Naive thymus-derived CD8-positive, alpha-beta T cell (primary cell): ENCODE measurements at regions not wholly inside any gene's neighbourhood (a gene's known extent, or its start where the extent isn't known, plus 50 kb on each side); places are given as distances from the start of the nearest gene placed in this dataset.

ENCODE experiments used
- ATAC-seq, 2 donors: fragments of 150-1000 bp; cut with Tn5 transposase in 1 of 2; sonication (Bioruptor Pico), chemical (Tn5 transposase) in 1 of 2; 1 replicate in 1 of 2; 2 replicates in 1 of 2; pipeline ENCODE4 v1.10.0; 2021; ENCODE audit warnings: mild to moderate bottlenecking in 2 of 2, moderate library complexity in 2 of 2
- POLR2A ChIA-PET: fragments of 350-600 bp; sonication (Branson Sonifier 250); formaldehyde crosslinking; loops from one replicate; lab custom pipeline; 2021; ENCODE audit warnings: antibody characterized with exemption; lab: Charles Lee
- DNase-seq, 10 donors: peaks; one replicate each; pipeline versions ENCODE4 v3.0.0 to v3.0.0-alpha.2; 2020 to 2022
- H3K27ac Mint-ChIP-seq, 10 donors: one replicate each; pipeline ENCODE4 v1.8.0; 2020 to 2022; ENCODE audit warnings: mild to moderate bottlenecking in 10 of 10, mixed read lengths in 10 of 10, moderate library complexity in 4 of 10, inconsistent platforms in 1 of 10
- H3K27me3 Mint-ChIP-seq, 5 donors: one replicate each; pipeline ENCODE4 v1.8.0; 2021 to 2022; ENCODE audit warnings: mixed read lengths in 5 of 5
- H3K36me3 Mint-ChIP-seq, 3 donors: one replicate each; pipeline ENCODE4 v1.8.0; 2020 to 2022; ENCODE audit warnings: mixed read lengths in 3 of 3, mild to moderate bottlenecking in 2 of 3, inconsistent platforms in 1 of 3
- H3K4me1 Mint-ChIP-seq, 4 donors: one replicate each; pipeline ENCODE4 v1.8.0; 2021 to 2022; ENCODE audit warnings: mixed read lengths in 4 of 4
- H3K4me3 Mint-ChIP-seq, 10 donors: one replicate each; pipeline ENCODE4 v1.8.0; 2020 to 2022; ENCODE audit warnings: mild to moderate bottlenecking in 10 of 10, mixed read lengths in 10 of 10, moderate library complexity in 6 of 10, inconsistent platforms in 1 of 10
- H3K9me3 Mint-ChIP-seq, 9 donors: one replicate each; pipeline ENCODE4 v1.8.0; 2020 to 2022; ENCODE audit warnings: mixed read lengths in 9 of 9, mild to moderate bottlenecking in 3 of 9, inconsistent platforms in 1 of 9, moderate library complexity in 1 of 9

DNA sequence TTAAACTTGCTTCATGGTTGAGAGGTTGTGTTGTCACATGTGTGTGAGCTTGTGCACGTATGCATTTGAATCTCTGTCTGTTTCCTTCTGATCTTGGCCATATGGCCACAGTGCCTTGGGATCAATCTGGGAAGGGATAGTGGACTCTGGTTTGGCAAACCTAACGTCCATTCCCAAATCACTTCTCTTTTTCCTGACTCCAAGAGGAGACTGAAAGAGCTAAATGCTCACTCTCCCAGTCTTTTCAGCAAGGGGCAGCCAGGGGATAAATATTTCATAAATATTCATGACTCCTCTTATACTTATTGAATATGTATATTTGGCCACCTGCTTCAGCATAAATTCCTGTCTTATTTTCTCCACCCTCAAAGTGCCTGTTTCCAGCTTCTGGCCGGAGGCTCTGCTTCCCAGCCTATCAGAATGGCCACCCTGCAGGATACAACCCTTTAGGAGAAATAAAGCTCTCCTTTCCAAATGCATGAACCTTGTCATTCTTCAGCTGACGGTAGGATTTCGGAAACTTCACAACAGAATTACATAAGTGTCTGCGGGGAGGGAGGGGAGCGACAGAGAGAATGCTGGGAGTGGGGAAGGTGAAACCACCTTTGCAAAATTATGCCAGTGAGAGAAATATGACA, 112.2 kb upstream of the COPS8 start:
- POLR2A ChIA-PET, result no interaction called here
- Mint-ChIP-seq H3K27ac (peak overlapping the region in 1 of 10 donors; percentile 38), H3K9me3 (no peaks in the 10 kb centered on the region), H3K36me3 (no peaks in the 10 kb centered on the region), H3K4me1 (peaks cover 18 to 33% (median 25%) of the 10 kb centered on the region in 4 donors), H3K27me3 (no peaks in the 10 kb centered on the region), H3K4me3 (no peak overlapping the region)
- no peak for ATAC-seq
- DNase-seq, result no peak

DNA sequence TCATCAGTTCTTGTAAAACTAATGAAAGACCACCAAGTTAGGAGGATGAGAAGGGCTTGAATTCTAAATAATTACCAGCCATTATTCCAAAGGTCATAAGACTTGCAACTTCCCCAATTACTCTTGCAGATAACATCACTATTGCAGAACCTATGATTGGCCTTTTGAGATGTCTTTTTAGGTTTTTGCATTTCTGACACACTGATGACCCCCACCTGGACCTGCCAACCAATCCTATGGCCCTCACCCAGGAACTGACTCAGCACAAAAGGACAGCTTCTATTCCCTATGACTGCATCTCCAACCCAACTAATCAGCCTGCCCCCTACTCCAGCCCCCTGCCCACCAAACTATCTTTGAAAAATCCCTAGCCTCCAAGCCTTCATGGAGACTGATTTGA, 111.5 kb upstream of the COPS8 start:
- DNase-seq (no peak), ATAC-seq (no peak)
- H3K36me3 Mint-ChIP-seq, result no peaks in the 10 kb centered on the region
- POLR2A ChIA-PET, result no interaction called here
- peak overlapping the region in 1 of 10 donors; percentile 38 for H3K27ac Mint-ChIP-seq
- H3K9me3 Mint-ChIP-seq, result no peaks in the 10 kb centered on the region
- H3K27me3 Mint-ChIP-seq, result no peaks in the 10 kb centered on the region
- peaks cover 16 to 26% (median 19%) of the 10 kb centered on the region in 4 donors for H3K4me1 Mint-ChIP-seq
- H3K4me3 Mint-ChIP-seq, result no peak overlapping the region

DNA sequence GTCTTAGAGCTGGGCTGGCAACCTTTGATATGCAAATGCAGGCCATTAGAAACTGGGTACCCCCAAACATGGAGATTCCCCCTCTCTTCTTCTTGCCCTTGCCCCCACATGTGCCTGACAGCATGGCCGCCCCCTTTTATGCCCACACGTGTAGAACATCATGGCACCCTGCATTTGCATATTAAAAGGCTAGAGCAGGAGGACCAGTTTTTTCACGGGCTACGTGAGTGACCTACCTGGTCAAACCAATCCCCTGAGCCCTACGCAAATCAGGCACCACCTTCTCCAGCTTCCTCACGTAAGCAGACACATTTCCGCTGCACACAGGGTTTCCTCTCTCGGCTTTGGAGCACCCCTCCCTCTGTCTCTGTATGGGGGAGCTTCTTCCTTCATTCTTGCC, 110.9 kb upstream of the COPS8 start:
- H3K4me3 Mint-ChIP-seq, result no peak overlapping the region
- H3K27ac Mint-ChIP-seq, result peak overlapping the region in 1 of 10 donors; percentile 18
- POLR2A ChIA-PET, result no interaction called here
- no peaks in the 10 kb centered on the region for H3K9me3 Mint-ChIP-seq
- no peaks in the 10 kb centered on the region for H3K27me3 Mint-ChIP-seq
- DNase-seq, result no peak
- H3K36me3 Mint-ChIP-seq, result no peaks in the 10 kb centered on the region
- ATAC-seq, result no peak
- peaks cover 10 to 20% (median 13%) of the 10 kb centered on the region in 4 donors for H3K4me1 Mint-ChIP-seq

DNA sequence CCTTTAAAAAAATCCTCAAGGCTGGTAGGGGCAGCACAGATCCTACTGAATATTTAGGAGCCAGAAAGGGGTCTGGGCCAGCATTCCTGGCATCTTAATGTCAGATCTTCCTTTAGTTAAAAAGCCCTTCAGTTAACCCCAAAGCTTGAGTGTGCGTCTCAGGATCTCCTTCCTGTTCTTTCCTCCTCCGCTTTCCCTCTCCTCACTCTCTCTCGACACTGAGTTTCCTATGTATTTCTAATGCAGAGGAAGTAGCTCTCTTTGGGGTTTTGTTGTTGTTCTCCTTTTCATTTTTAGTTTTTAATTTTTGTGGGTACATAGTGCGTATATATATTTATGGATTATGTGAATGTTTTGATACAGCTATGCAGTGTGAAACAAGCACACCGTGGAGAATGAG, 109.9 kb upstream of the COPS8 start:
- Mint-ChIP-seq H3K27ac (peak overlapping the region in 2 of 10 donors; percentile 58 to 73), H3K4me1 (peaks cover 0 to 10% (median 5%) of the 10 kb centered on the region in 4 donors), H3K9me3 (no peaks in the 10 kb centered on the region), H3K27me3 (no peaks in the 10 kb centered on the region), H3K4me3 (no peak overlapping the region), H3K36me3 (no peaks in the 10 kb centered on the region)
- no peak for DNase-seq
- ATAC-seq, result no peak
- POLR2A ChIA-PET, result no interaction called here

- H3K9me3 Mint-ChIP-seq, result no peaks in the 10 kb centered on the region
Measured at GRCh38 chr2:236976266-236977062, 109.2 kb upstream of the COPS8 start.

GRCh38 chr2:236977063-236977851, 108.4 kb upstream of the COPS8 start:
- DNase-seq (no peak), ATAC-seq (no peak)
- peaks cover 0 to 4% (median under 1%) of the 10 kb centered on the region in 9 donors for H3K9me3 Mint-ChIP-seq
- H3K4me3 Mint-ChIP-seq, result no peak overlapping the region
- peaks cover 0 to 10% (median 0%) of the 10 kb centered on the region in 5 donors for H3K27me3 Mint-ChIP-seq
- H3K27ac Mint-ChIP-seq, result peak overlapping the region in 1 of 10 donors; percentile 57
- no peaks in the 10 kb centered on the region for H3K36me3 Mint-ChIP-seq
- H3K4me1 Mint-ChIP-seq, result peaks cover 0 to 7% (median 3%) of the 10 kb centered on the region in 4 donors
- POLR2A ChIA-PET, result no interaction called here

More at GRCh38 chr2:236976266-236977062, 109.2 kb upstream of the COPS8 start:
- Mint-ChIP-seq H3K4me3 (no peak overlapping the region), H3K27ac (peak overlapping the region in 1 of 10 donors; percentile 58), H3K27me3 (peaks cover 0 to 3% (median 0%) of the 10 kb centered on the region in 5 donors), H3K36me3 (no peaks in the 10 kb centered on the region), H3K4me1 (peaks cover 0 to 7% (median 3%) of the 10 kb centered on the region in 4 donors)
- ATAC-seq (no peak), DNase-seq (no peak)
- POLR2A ChIA-PET, result no interaction called here

GRCh38 chr2:236977852-236978398, 107.8 kb upstream of the COPS8 start:
- H3K27me3 Mint-ChIP-seq, result peaks cover 0 to 10% (median 0%) of the 10 kb centered on the region in 5 donors

DNA sequence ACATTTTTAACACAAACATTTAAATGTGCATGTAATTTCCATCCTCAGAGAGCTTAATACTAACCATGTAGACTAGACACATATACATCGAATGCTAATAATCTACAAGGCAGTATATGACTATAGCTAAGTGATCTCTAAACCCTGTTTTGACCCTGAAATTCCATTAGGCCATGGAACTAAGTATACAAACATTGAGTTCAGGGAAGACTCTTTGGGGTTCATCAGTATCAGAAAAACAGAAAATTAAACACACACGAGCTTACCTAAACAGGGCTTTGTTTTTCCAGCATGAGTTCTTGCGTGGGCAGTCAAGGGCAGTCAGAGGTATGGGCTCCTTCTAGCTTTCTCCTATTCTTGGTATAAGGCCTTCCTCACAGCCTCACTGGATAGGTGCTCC, 106.0 kb upstream of the COPS8 start:
- DNase-seq, result no peak
- Mint-ChIP-seq H3K27ac (no peak overlapping the region), H3K4me3 (no peak overlapping the region)

More at GRCh38 chr2:236977852-236978398, 107.8 kb upstream of the COPS8 start:
- POLR2A ChIA-PET, result no interaction called here
- Mint-ChIP-seq H3K27ac (peak overlapping the region in 1 of 10 donors; percentile 57), H3K36me3 (peaks cover 0 to 6% (median 0%) of the 10 kb centered on the region in 3 donors), H3K9me3 (peaks cover 0 to 10% (median 6%) of the 10 kb centered on the region in 9 donors), H3K4me3 (no peak overlapping the region), H3K4me1 (peaks cover 0 to 4% (median under 1%) of the 10 kb centered on the region in 4 donors)
- DNase-seq, result no peak
- ATAC-seq, result no peak

DNA sequence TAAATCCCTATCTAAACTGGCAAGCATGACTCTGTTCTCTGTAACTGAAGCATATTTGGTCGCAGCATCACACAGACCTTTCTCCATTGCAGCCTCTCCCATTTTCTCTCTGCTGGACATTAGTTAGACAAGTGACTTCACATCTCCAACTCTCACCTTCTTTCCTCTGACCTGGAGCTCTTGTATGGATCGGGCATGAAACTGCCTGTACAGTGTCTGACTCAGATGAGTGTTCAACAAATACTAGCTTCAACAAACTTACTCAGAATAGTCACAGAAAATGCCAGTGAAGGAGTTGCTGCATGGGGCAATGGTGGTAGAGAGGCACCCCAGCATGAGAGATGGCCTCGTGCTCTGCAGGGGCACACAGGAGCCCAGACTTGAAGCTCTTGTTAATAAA, 104.7 kb upstream of the COPS8 start:
- Mint-ChIP-seq H3K27me3 (peaks cover 0 to 10% (median under 1%) of the 10 kb centered on the region in 5 donors), H3K4me3 (no peak overlapping the region), H3K9me3 (peaks cover 0 to 31% (median 11%) of the 10 kb centered on the region in 9 donors), H3K4me1 (no peaks in the 10 kb centered on the region), H3K36me3 (peaks cover 0 to 14% (median 7%) of the 10 kb centered on the region in 3 donors), H3K27ac (peak overlapping the region in 1 of 10 donors; percentile 33)
- POLR2A ChIA-PET, result no interaction called here
- ATAC-seq (no peak), DNase-seq (no peak)

More for the DNA sequence above, 106.0 kb upstream of the COPS8 start:
- Mint-ChIP-seq H3K4me1 (peaks cover 0 to 4% (median 0%) of the 10 kb centered on the region in 4 donors), H3K36me3 (peaks cover 0 to 14% (median 4%) of the 10 kb centered on the region in 3 donors), H3K27me3 (peaks cover 0 to 10% (median 0%) of the 10 kb centered on the region in 5 donors), H3K9me3 (peaks cover 0 to 26% (median 11%) of the 10 kb centered on the region in 9 donors)
- no peak for ATAC-seq
- POLR2A ChIA-PET, result no interaction called here

- peak overlapping the region in 1 of 10 donors; percentile 9 for H3K27ac Mint-ChIP-seq
- H3K36me3 Mint-ChIP-seq, result peaks cover 0 to 14% (median 7%) of the 10 kb centered on the region in 3 donors
- DNase-seq (no peak), ATAC-seq (no peak)
- H3K4me1 Mint-ChIP-seq, result no peaks in the 10 kb centered on the region
- H3K27me3 Mint-ChIP-seq, result peaks cover under 1 to 11% (median 4%) of the 10 kb centered on the region in 5 donors
- POLR2A ChIA-PET, result no interaction called here
- no peak overlapping the region for H3K4me3 Mint-ChIP-seq
- peaks cover 0 to 31% (median 11%) of the 10 kb centered on the region in 9 donors for H3K9me3 Mint-ChIP-seq
Measured at GRCh38 chr2:236981701-236982485, 103.8 kb upstream of the COPS8 start.

- no peak overlapping the region for H3K4me3 Mint-ChIP-seq
- no peaks in the 10 kb centered on the region for H3K4me1 Mint-ChIP-seq
- H3K36me3 Mint-ChIP-seq, result peaks cover 0 to 14% (median 7%) of the 10 kb centered on the region in 3 donors
- no peak overlapping the region for H3K27ac Mint-ChIP-seq
- no peak for ATAC-seq
- H3K27me3 Mint-ChIP-seq, result peaks cover 3 to 21% (median 5%) of the 10 kb centered on the region in 5 donors
- POLR2A ChIA-PET, result no interaction called here
- no peak for DNase-seq
- H3K9me3 Mint-ChIP-seq, result peaks cover 0 to 31% (median 11%) of the 10 kb centered on the region in 9 donors
Measured at GRCh38 chr2:236982693-236983455, 102.8 kb upstream of the COPS8 start.
